BLaER1 (cell line): ENCODE measurements at regions not wholly inside any gene's neighbourhood (a gene's known extent, or its start where the extent isn't known, plus 50 kb on each side); places are given as distances from the start of the nearest gene placed in this dataset.
A peak's percentile ranks its signal among the peaks of the same experiment; 100 is the strongest.

Experiments used
- H3K27ac ChIP-seq: shearing (Covaris generic); formaldehyde crosslinking; 2 replicates; pipeline ENCODE4 v1.8.1; 2022
- H3K27me3 ChIP-seq: shearing (Covaris generic); formaldehyde crosslinking; 2 replicates; pipeline ENCODE4 v1.8.1; 2022
- H3K36me3 ChIP-seq: shearing (Covaris generic); formaldehyde crosslinking; 2 replicates; pipeline ENCODE4 v1.8.1; 2022
- H3K4me1 ChIP-seq: shearing (Covaris generic); formaldehyde crosslinking; 2 replicates; pipeline ENCODE4 v1.8.1; 2022
- H3K4me2 ChIP-seq: shearing (Covaris generic); formaldehyde crosslinking; 2 replicates; pipeline ENCODE4 v1.8.1; 2022
- H3K4me3 ChIP-seq: shearing (Covaris generic); formaldehyde crosslinking; 2 replicates; pipeline ENCODE4 v1.8.1; 2022
- H3K9ac ChIP-seq: shearing (Covaris generic); formaldehyde crosslinking; 2 replicates; pipeline ENCODE4 v1.8.1; 2022
- H3K9me3 ChIP-seq: shearing (Covaris generic); formaldehyde crosslinking; 2 replicates; pipeline ENCODE4 v1.8.1; 2022
- H4K20me1 ChIP-seq: shearing (Covaris generic); formaldehyde crosslinking; 2 replicates; pipeline ENCODE4 v1.8.1; 2022
- Cebpa-rat ChIP-seq: shearing (Covaris generic); IDR thresholded peaks from 2 replicates; pipeline ENCODE4 v1.8.1; 2022

DNA sequence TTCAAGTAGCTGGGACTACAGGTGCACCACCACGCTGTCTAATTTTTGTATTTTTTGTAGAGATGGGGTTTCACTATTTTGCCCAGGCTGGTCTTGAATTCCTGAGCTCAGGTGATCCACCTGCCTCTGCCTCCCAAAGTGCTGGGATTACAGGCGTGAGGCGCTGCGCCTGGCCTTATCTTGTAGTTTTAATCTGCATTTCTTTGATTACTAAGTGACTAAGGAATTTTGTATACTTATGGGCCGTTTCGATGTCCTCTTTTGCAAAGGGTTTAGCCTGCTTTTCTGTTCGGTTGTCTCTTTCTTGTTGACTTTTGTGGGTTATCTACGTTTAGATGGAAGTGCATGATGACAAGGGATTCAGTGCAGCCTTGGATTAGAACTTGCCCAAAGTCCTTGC, 500.6 kb downstream of the QKI start:
- no peaks in the 10 kb centered on the region for H3K27me3 ChIP-seq
- H3K9me3 ChIP-seq = no peaks in the 10 kb centered on the region
- H3K27ac ChIP-seq = no peak overlapping the region
- H4K20me1 ChIP-seq = no peaks in the 10 kb centered on the region
- no peak overlapping the region for H3K9ac ChIP-seq
- no peaks in the 10 kb centered on the region for H3K4me1 ChIP-seq
- no peaks in the 10 kb centered on the region for H3K36me3 ChIP-seq
- no peak overlapping the region for H3K4me3 ChIP-seq
- TF ChIP-seq Cebpa-rat = no peak
- H3K4me2 ChIP-seq = no peak overlapping the region

DNA sequence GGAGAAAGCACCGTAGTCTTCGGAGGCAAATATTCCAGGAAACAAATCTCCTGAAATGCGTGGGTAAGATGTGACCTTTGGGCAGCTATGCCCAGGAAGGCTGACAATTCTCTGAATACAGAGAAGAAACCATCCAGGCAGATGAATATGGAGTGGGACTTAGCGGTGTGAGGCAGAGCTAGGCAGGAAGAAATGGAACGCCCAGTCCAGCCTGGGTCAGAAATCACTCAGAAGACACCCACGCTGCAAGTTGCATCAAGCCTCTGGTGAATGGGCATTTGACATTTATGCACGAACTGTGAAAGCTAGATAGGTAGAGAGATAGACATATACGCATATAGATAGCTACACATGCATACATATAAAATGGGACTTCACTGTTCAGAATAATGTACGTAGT, 498.5 kb downstream of the QKI start:
- H3K27me3 ChIP-seq = no peaks in the 10 kb centered on the region
- H3K4me3 ChIP-seq = no peak overlapping the region
- H3K36me3 ChIP-seq = no peaks in the 10 kb centered on the region
- H3K9ac ChIP-seq = no peak overlapping the region
- no peaks in the 10 kb centered on the region for H4K20me1 ChIP-seq
- no peak overlapping the region for H3K27ac ChIP-seq
- H3K4me2 ChIP-seq = no peak overlapping the region
- no peaks in the 10 kb centered on the region for H3K9me3 ChIP-seq
- TF ChIP-seq Cebpa-rat = no peak
- H3K4me1 ChIP-seq = no peaks in the 10 kb centered on the region

GRCh38 chr6:163906006-163906710, 491.6 kb downstream of the QKI start:
- Histone ChIP-seq H3K27me3 (no peaks in the 10 kb centered on the region), H3K4me2 (no peak overlapping the region), H3K9ac (no peak overlapping the region), H3K4me1 (peaks cover 7% of the 10 kb centered on the region; the same call in 1 of the 2 replicates), H3K9me3 (no peaks in the 10 kb centered on the region), H3K27ac (no peak overlapping the region), H3K4me3 (no peak overlapping the region), H3K36me3 (no peaks in the 10 kb centered on the region), H4K20me1 (no peaks in the 10 kb centered on the region)
- TF ChIP-seq Cebpa-rat = no peak

- Histone ChIP-seq H3K4me3 (no peak overlapping the region), H3K9ac (no peak overlapping the region), H4K20me1 (no peaks in the 10 kb centered on the region), H3K36me3 (no peaks in the 10 kb centered on the region), H3K27me3 (no peaks in the 10 kb centered on the region), H3K9me3 (no peaks in the 10 kb centered on the region), H3K27ac (no peak overlapping the region), H3K4me2 (peak overlapping the region; percentile 1; the same call in 1 of the 2 replicates), H3K4me1 (peaks cover 7% of the 10 kb centered on the region; the same call in 1 of the 2 replicates)
- TF ChIP-seq Cebpa-rat = no peak
Observed at GRCh38 chr6:163904186-163904585, 489.7 kb downstream of the QKI start.

DNA sequence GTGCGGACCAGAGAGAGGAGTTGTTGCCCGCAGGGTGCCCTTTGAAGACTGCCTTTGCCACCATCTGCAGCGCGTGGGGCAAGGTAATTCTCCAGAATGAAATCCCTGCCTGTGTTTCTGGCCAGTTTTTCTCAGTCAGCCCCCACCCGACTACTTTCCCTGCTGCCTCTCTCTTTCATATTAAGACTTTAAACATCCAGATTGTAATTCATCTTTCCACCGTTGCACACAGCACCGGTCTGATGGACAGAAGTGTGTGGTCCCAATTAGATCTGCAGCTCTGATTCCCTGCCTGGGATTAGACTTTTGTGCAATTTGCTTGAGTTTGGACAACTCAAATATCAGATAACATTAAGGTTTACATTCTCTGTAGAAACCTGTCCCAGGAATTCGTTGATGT, 489.0 kb downstream of the QKI start:
- Histone ChIP-seq H3K9me3 (no peaks in the 10 kb centered on the region), H3K4me2 (no peak overlapping the region)

GRCh38 chr6:163902993-163903392, 488.5 kb downstream of the QKI start:
- H3K9me3 ChIP-seq = no peaks in the 10 kb centered on the region
- H3K27ac ChIP-seq = no peak overlapping the region
- no peak overlapping the region for H3K9ac ChIP-seq
- H3K4me2 ChIP-seq = no peak overlapping the region
- no peak overlapping the region for H3K4me3 ChIP-seq
- H3K36me3 ChIP-seq = no peaks in the 10 kb centered on the region
- TF ChIP-seq Cebpa-rat = no peak
- peaks cover 7% of the 10 kb centered on the region; the same call in 1 of the 2 replicates for H3K4me1 ChIP-seq
- H3K27me3 ChIP-seq = no peaks in the 10 kb centered on the region
- no peaks in the 10 kb centered on the region for H4K20me1 ChIP-seq

More for the DNA sequence above, 489.0 kb downstream of the QKI start:
- Histone ChIP-seq H3K9ac (no peak overlapping the region), H3K27me3 (no peaks in the 10 kb centered on the region), H3K36me3 (no peaks in the 10 kb centered on the region), H3K27ac (no peak overlapping the region), H4K20me1 (no peaks in the 10 kb centered on the region), H3K4me3 (no peak overlapping the region), H3K4me1 (peaks cover 7% of the 10 kb centered on the region; the same call in 1 of the 2 replicates)
- no peak for TF ChIP-seq Cebpa-rat

DNA sequence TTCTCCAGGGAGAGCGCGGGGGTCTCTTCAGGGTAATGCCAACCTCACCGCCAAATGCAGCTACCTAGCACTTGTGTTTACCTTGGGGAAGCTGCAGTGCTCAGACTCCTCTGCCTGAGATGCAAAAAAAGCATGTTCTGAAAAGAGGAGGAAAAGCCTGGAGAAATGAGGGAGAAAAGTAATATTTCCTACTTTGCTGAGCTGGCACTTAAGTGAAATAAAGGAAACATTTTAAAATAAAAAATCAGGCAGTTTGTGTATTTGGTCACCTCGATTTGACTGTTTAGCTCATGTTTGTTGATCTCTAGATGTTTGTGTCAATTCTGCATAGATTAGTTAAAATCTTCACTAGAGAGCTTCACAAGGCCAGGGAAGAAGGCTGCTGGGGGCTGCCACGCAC, 487.2 kb downstream of the QKI start:
- TF ChIP-seq Cebpa-rat = no peak
- H3K4me2 ChIP-seq = no peak overlapping the region

GRCh38 chr6:163900570-163900969, 486.1 kb downstream of the QKI start:
- H3K27me3 ChIP-seq = no peaks in the 10 kb centered on the region
- no peak overlapping the region for H3K4me3 ChIP-seq
- H3K36me3 ChIP-seq = no peaks in the 10 kb centered on the region
- no peaks in the 10 kb centered on the region for H4K20me1 ChIP-seq
- no peak overlapping the region for H3K9ac ChIP-seq
- H3K9me3 ChIP-seq = no peaks in the 10 kb centered on the region
- H3K27ac ChIP-seq = no peak overlapping the region
- H3K4me1 ChIP-seq = peaks cover 7% of the 10 kb centered on the region; the same call in 1 of the 2 replicates
- no peak for TF ChIP-seq Cebpa-rat
- no peak overlapping the region for H3K4me2 ChIP-seq

More for the DNA sequence above, 487.2 kb downstream of the QKI start:
- H4K20me1 ChIP-seq = no peaks in the 10 kb centered on the region
- no peak overlapping the region for H3K27ac ChIP-seq
- H3K4me1 ChIP-seq = peaks cover 7% of the 10 kb centered on the region; the same call in 1 of the 2 replicates
- H3K27me3 ChIP-seq = no peaks in the 10 kb centered on the region
- H3K36me3 ChIP-seq = no peaks in the 10 kb centered on the region
- H3K9me3 ChIP-seq = no peaks in the 10 kb centered on the region
- no peak overlapping the region for H3K9ac ChIP-seq
- no peak overlapping the region for H3K4me3 ChIP-seq

DNA sequence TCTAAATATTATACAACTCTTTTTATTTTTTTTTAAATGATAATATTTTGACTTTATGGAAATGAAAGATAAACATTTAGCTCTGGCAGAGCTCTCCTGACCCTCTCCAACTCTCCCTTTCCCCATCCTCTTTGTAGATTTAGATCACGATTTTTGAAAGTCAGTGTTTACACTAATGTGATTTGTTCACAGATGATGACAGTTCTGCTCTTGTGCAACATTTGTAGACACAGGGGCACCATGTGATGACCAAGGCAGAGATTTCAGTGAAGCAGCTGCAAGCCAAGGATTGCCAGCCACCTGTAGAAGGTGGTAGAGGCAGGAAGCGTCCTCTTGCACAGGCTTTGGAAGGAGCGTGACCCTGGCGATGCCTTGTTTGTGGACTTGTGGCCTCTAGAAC, 483.2 kb downstream of the QKI start:
- no peak overlapping the region for H3K27ac ChIP-seq
- no peaks in the 10 kb centered on the region for H3K4me1 ChIP-seq
- no peak for TF ChIP-seq Cebpa-rat
- no peak overlapping the region for H3K9ac ChIP-seq
- H3K4me3 ChIP-seq = no peak overlapping the region
- H3K36me3 ChIP-seq = no peaks in the 10 kb centered on the region
- H3K4me2 ChIP-seq = no peak overlapping the region
- H4K20me1 ChIP-seq = no peaks in the 10 kb centered on the region
- H3K9me3 ChIP-seq = no peaks in the 10 kb centered on the region
- no peaks in the 10 kb centered on the region for H3K27me3 ChIP-seq

- Histone ChIP-seq H3K4me1 (no peaks in the 10 kb centered on the region), H3K27ac (no peak overlapping the region), H3K9me3 (no peaks in the 10 kb centered on the region), H3K9ac (no peak overlapping the region), H3K27me3 (no peaks in the 10 kb centered on the region), H3K36me3 (no peaks in the 10 kb centered on the region), H3K4me2 (no peak overlapping the region), H3K4me3 (no peak overlapping the region), H4K20me1 (no peaks in the 10 kb centered on the region)
- TF ChIP-seq Cebpa-rat = no peak
Observed at GRCh38 chr6:163897030-163897429, 482.5 kb downstream of the QKI start.

DNA sequence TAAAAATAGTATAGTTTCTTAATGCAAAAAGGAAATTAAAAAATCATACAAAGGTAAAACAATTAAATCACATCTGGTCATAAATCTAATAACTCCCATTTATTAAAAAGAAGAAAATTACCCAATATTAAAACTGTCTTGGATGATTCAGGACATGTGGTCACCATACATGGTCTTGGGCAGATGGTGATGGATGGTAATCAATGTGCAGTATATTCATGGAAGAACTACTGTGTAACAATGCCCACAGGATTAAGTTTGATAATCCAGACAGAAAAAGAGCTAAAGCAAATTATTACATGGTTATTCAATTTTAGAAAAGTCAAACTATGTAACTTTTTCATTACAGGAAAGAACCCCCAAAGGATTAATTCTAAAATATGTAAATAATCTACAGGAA, 480.6 kb downstream of the QKI start:
- Histone ChIP-seq H3K9ac (no peak overlapping the region), H3K36me3 (no peaks in the 10 kb centered on the region), H3K9me3 (no peaks in the 10 kb centered on the region), H3K4me2 (no peak overlapping the region), H3K4me3 (no peak overlapping the region), H3K27me3 (no peaks in the 10 kb centered on the region), H3K4me1 (no peaks in the 10 kb centered on the region), H4K20me1 (no peaks in the 10 kb centered on the region), H3K27ac (no peak overlapping the region)
- TF ChIP-seq Cebpa-rat = no peak
